ENCODE measurements at regions not wholly inside any gene's neighbourhood (a gene's known extent, or its start where the extent isn't known, plus 50 kb on each side); places are given as distances from the start of the nearest gene placed in this dataset.

- TF ChIP-seq MYC (IDR thresholded peaks at IDR 0.05; ENCODE audit: low read depth, low read length) (no peak), FOS (IDR thresholded peaks at IDR 0.05; ENCODE audit: borderline replicate concordance, insufficient read depth, low read length) (no peak), JUN (IDR thresholded peaks at IDR 0.05; ENCODE audit: borderline replicate concordance, insufficient read depth, insufficient read length, low read depth) (no peak), POLR2A (IDR thresholded peaks at IDR 0.05; ENCODE audit: low read depth, low read length) (no peak), POLR2AphosphoS5 (IDR thresholded peaks at IDR 0.05; ENCODE audit: insufficient read depth, low read depth, low read length) (no peak), EZH2 (IDR thresholded peaks at IDR 0.05; ENCODE audit: borderline replicate concordance, low read depth, low read length, severe bottlenecking) (no peak), GATA2 (IDR thresholded peaks at IDR 0.05; ENCODE audit: insufficient read depth, insufficient read length, low read depth, low read length) (no peak), MAX (IDR thresholded peaks at IDR 0.05; ENCODE audit: insufficient read depth, insufficient read length) (no peak)
- TF ChIP-seq, protein P1, sequence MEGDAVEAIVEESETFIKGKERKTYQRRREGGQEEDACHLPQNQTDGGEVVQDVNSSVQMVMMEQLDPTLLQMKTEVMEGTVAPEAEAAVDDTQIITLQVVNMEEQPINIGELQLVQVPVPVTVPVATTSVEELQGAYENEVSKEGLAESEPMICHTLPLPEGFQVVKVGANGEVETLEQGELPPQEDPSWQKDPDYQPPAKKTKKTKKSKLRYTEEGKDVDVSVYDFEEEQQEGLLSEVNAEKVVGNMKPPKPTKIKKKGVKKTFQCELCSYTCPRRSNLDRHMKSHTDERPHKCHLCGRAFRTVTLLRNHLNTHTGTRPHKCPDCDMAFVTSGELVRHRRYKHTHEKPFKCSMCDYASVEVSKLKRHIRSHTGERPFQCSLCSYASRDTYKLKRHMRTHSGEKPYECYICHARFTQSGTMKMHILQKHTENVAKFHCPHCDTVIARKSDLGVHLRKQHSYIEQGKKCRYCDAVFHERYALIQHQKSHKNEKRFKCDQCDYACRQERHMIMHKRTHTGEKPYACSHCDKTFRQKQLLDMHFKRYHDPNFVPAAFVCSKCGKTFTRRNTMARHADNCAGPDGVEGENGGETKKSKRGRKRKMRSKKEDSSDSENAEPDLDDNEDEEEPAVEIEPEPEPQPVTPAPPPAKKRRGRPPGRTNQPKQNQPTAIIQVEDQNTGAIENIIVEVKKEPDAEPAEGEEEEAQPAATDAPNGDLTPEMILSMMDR (IDR thresholded peaks at IDR 0.05; ENCODE audit: extremely low read depth in 1 of 2, insufficient read depth in 1 of 2, low read depth in 1 of 2, low read length in 2 of 2): no peak
- FAIRE-seq (no peak), DNase-seq (ENCODE audit: low read depth, low spot score) (no peak)
- no peaks in the 10 kb centered on the region for H3K79me2 ChIP-seq (ENCODE audit: control insufficient read depth, insufficient read depth, low read length)
- H3K4me3 ChIP-seq (replicated peaks in 1 of 3; ENCODE audit: insufficient read depth in 1 of 3, low read depth in 1 of 3, low read length in 3 of 3): no peak overlapping the region
- no peaks in the 10 kb centered on the region for H3K4me1 ChIP-seq (ENCODE audit: control insufficient read depth, extremely low read depth, insufficient read depth, low read length)
- ChIA-PET CTCF (no interaction called here), POLR2A (no interaction called here)
- no peaks in the 10 kb centered on the region for H3K9me1 ChIP-seq (replicated peaks; ENCODE audit: control insufficient read depth, extremely low read depth, insufficient read depth, low read length)
- BruUV-seq (replicated peaks): no TSS peak
- H3K27ac ChIP-seq (ENCODE audit: insufficient read depth, low read depth, low read length): no peak overlapping the region
- no peak overlapping the region for H3K9ac ChIP-seq (replicated peaks; ENCODE audit: extremely low read depth, insufficient read depth, low read length)
- no peak overlapping the region for H2AFZ ChIP-seq (ENCODE audit: low read depth, low read length)
- no peak overlapping the region for H3K4me2 ChIP-seq (ENCODE audit: insufficient read depth, low read length)
- no peaks in the 10 kb centered on the region for H3K9me3 ChIP-seq (replicated peaks; ENCODE audit: control insufficient read depth, insufficient read depth, low read length)
- dilution Hi-C loops (cut with MboI; ENCODE audit: extremely low pct_ligation_motif_present, low sequenced_read_pairs) (no loop called here), intact Hi-C loops (cut with micrococcal nuclease) (no loop called here)
- H3K27me3 ChIP-seq (ENCODE audit: control insufficient read depth in 2 of 2, insufficient read depth in 2 of 2, low read length in 2 of 2): no peaks in the 10 kb centered on the region
- H3K36me3 ChIP-seq (ENCODE audit: control insufficient read depth in 2 of 2, extremely low read depth in 1 of 2, insufficient read depth in 2 of 2, low read length in 2 of 2): no peaks in the 10 kb centered on the region
- H4K20me1 ChIP-seq (replicated peaks; ENCODE audit: control insufficient read depth, extremely low read depth, insufficient read depth, low read length): no peaks in the 10 kb centered on the region
Observed at GRCh38 chr14:96953875-96954185, 156.6 kb downstream of the VRK1 start.
